Stimulated activated naive B cell treated with anti-CD40 and anti-IgM and Interleukin-4, amounts not matched to agents 10 μg/mL and 1 μg/mL and 100 μg/mL, for 72 hours (primary cell): ENCODE measurements at regions not wholly inside any gene's neighbourhood (a gene's known extent, or its start where the extent isn't known, plus 50 kb on each side); places are given as distances from the start of the nearest gene placed in this dataset.

Experiments
- ATAC-seq, 2 donors: fragments of 150-1000 bp; cut with Tn5 transposase; replicated peaks; 2 replicates each; pipeline ENCODE4 v1.10.0; 2021; ENCODE audit warnings: moderate library complexity in 1 of 2
- DNase-seq: peaks from one replicate; pipeline ENCODE4 v3.0.0; 2021
- H3K27ac Mint-ChIP-seq: one replicate; pipeline ENCODE4 v1.8.0; 2022; ENCODE audit warnings: mild to moderate bottlenecking, mixed read lengths
- H3K27me3 Mint-ChIP-seq, 2 donors: one replicate each; pipeline ENCODE4 v1.8.0; 2022; ENCODE audit warnings: mixed read lengths in 2 of 2
- H3K36me3 Mint-ChIP-seq, 2 donors: one replicate each; pipeline ENCODE4 v1.8.0; 2022; ENCODE audit warnings: mixed read lengths in 2 of 2, mild to moderate bottlenecking in 1 of 2
- H3K4me1 Mint-ChIP-seq, 2 donors: one replicate each; pipeline ENCODE4 v1.8.0; 2022; ENCODE audit warnings: mixed read lengths in 2 of 2, mild to moderate bottlenecking in 1 of 2
- H3K4me3 Mint-ChIP-seq, 2 donors: one replicate each; pipeline ENCODE4 v1.8.0; 2022; ENCODE audit warnings: mild to moderate bottlenecking in 2 of 2, mixed read lengths in 2 of 2, moderate library complexity in 1 of 2
- H3K9me3 Mint-ChIP-seq, 2 donors: one replicate each; pipeline ENCODE4 v1.8.0; 2022; ENCODE audit warnings: mixed read lengths in 2 of 2, mild to moderate bottlenecking in 1 of 2

DNA sequence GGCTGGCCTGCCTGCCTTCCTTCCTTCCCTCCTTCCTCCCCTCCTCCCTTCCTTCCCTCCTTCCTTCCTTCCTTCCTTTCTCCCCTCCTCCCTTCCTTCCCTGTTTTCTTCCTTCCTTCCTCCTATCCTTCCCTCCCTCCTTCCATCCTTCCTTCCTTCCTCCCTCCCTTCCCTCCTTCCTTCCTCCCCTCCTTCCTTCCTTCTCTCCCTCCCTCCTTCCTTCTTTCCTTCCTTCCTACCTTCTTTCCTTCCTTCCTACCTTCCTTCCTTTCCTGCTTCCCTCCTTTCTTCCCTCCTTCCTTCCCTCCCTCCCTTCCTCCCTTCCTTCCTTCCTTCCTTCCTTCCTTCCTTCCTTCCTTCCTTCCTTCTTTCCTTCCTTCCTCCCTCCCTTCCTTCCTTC, 70.1 kb upstream of the PTGFR start:
- DNase-seq (no peak), ATAC-seq (no peak)
- no peak overlapping the region for H3K27ac Mint-ChIP-seq
- no peaks in the 10 kb centered on the region for H3K27me3 Mint-ChIP-seq
- H3K9me3 Mint-ChIP-seq = peaks cover 2 to 4% of the 10 kb centered on the region in 2 donors
- peaks cover 0 to 2% of the 10 kb centered on the region in 2 donors for H3K36me3 Mint-ChIP-seq
- no peak overlapping the region for H3K4me3 Mint-ChIP-seq
- no peaks in the 10 kb centered on the region for H3K4me1 Mint-ChIP-seq

DNA sequence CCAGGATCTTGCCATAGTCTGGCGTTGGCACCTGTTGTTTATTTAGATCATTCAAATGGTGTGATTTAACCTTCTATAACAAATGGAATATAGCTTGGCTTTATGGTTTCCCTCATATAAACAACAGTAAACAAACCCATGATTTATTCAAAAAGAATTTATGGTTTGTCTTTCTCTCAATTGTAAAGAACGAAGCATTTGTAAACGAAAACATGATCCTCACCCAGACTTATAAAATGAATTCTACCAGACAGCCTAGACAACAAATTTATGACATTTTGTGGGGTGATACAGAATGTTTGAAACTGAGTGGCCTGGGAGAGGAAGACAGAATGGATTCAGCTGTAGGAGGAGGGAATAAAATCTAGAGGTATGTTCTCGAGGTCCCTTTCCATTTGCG, 66.1 kb upstream of the PTGFR start:
- no peak overlapping the region for H3K4me3 Mint-ChIP-seq
- H3K27ac Mint-ChIP-seq = no peak overlapping the region
- no peak for ATAC-seq
- peaks cover 2 to 4% of the 10 kb centered on the region in 2 donors for H3K9me3 Mint-ChIP-seq
- H3K27me3 Mint-ChIP-seq = no peaks in the 10 kb centered on the region
- H3K36me3 Mint-ChIP-seq = peaks cover 0 to 2% of the 10 kb centered on the region in 2 donors
- DNase-seq = no peak
- H3K4me1 Mint-ChIP-seq = no peaks in the 10 kb centered on the region

DNA sequence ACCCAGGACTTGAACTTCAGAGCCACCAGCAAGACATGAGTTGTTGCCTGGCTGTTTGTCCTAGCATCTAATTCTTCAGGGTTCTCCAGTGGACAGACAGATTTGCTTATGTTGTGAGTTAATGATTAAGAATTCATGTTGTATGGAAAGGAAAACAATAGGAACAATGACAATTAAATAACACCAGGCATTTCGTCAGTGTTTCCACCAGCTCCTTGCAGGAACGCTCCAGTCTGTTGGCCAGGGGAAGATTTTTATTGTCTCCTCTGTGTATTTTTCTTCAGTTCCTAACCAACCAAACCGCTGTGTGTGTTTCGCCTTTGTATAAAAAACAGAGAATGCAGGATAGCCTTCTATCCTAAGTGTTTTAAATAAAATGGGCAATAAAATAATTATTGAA, 64.4 kb upstream of the PTGFR start:
- Mint-ChIP-seq H3K4me3 (no peak overlapping the region), H3K4me1 (no peaks in the 10 kb centered on the region), H3K9me3 (no peaks in the 10 kb centered on the region), H3K27ac (no peak overlapping the region), H3K27me3 (no peaks in the 10 kb centered on the region), H3K36me3 (no peaks in the 10 kb centered on the region)
- no peak for ATAC-seq
- DNase-seq = no peak

DNA sequence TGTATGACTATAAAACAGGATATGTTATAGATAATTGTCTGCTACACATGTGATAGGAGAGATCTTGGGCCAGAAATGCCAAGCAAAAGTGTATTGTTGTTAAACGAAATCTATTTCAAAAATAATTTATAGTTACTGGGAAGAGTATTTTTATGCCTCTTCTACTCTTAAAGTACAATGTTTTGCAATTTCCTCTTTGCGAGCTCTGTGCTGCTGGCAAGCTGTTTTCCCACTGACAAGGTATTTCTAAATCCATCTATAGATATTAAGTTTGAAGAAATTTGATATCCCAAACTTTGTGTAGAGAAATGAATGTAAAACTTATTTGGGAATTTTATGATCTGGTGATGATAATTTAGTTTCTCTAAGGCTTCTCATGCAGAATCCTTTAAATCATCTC, 63.3 kb upstream of the PTGFR start:
- ATAC-seq (no peak), DNase-seq (no peak)
- H3K27me3 Mint-ChIP-seq = no peaks in the 10 kb centered on the region
- no peak overlapping the region for H3K4me3 Mint-ChIP-seq
- H3K27ac Mint-ChIP-seq = no peak overlapping the region
- no peaks in the 10 kb centered on the region for H3K4me1 Mint-ChIP-seq
- no peaks in the 10 kb centered on the region for H3K36me3 Mint-ChIP-seq
- H3K9me3 Mint-ChIP-seq = peaks cover 0 to 1% of the 10 kb centered on the region in 2 donors

DNA sequence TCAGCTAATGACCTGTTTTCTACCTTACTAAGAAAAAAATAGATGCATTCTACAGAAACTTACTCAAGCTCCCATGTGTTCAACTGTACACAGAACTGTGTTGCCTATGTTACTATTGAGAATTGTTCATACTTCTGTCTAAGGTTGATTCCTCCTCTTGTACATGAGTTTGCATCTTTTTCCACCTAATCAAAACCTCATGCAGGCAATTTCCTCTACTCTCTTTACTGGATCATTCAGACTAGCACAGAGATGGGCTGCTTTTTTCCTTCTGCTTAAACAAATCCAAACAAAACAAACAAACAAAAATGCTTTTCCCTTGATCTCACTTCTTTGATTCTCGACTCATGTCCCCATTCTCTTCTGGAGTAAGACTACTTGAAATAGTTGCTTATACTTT, 58.8 kb upstream of the PTGFR start:
- H3K36me3 Mint-ChIP-seq = no peaks in the 10 kb centered on the region
- H3K4me1 Mint-ChIP-seq = no peaks in the 10 kb centered on the region
- H3K9me3 Mint-ChIP-seq = peaks cover 5 to 9% of the 10 kb centered on the region in 2 donors
- DNase-seq = no peak
- H3K27ac Mint-ChIP-seq = no peak overlapping the region
- no peak overlapping the region for H3K4me3 Mint-ChIP-seq
- no peaks in the 10 kb centered on the region for H3K27me3 Mint-ChIP-seq
- no peak for ATAC-seq

DNA sequence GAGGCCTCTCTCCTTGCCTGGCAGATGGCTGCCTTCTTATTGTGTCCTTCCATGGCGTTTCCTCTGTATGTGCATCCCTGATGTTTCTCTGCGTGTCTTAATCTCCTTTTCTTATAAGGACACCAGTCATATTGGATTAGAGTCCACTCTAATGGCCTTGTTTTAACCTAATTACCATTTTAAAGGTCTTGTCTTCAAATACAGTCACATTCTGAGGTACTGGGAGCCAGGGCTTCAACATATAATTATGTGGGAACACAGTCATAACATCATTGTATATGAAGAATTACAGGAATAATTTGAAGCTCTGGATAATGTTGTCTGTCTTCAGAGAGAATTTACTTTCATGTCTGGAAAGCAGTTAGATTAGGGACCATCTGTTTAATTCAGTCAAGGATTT, 56.4 kb upstream of the PTGFR start:
- no peak overlapping the region for H3K4me3 Mint-ChIP-seq
- H3K9me3 Mint-ChIP-seq = peaks cover 5 to 9% of the 10 kb centered on the region in 2 donors
- H3K27ac Mint-ChIP-seq = no peak overlapping the region

DNA sequence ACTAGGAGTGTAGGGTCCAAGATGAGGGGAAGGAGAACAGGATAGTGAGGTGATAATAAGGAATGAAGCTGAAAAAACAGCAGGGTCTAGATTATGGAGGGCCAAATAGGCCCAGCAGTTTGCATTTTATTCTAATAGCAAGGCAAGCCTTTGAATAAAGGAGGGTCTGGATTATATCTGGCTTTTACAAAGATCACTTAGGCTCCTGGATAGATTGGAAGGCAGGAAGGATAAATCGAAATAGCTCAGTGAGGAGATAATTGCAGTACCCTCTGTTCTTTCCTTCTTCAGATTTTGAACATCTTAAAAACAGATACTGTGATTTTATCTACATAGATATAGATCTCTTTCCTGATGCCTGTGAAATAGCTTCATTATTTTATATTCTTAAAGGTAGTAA, 53.8 kb upstream of the PTGFR start:
- Mint-ChIP-seq H3K27ac (no peak overlapping the region), H3K36me3 (no peaks in the 10 kb centered on the region)

More for the DNA sequence above, 56.4 kb upstream of the PTGFR start:
- ATAC-seq = no peak
- no peaks in the 10 kb centered on the region for H3K4me1 Mint-ChIP-seq
- H3K27me3 Mint-ChIP-seq = no peaks in the 10 kb centered on the region
- DNase-seq = no peak
- no peaks in the 10 kb centered on the region for H3K36me3 Mint-ChIP-seq

DNA sequence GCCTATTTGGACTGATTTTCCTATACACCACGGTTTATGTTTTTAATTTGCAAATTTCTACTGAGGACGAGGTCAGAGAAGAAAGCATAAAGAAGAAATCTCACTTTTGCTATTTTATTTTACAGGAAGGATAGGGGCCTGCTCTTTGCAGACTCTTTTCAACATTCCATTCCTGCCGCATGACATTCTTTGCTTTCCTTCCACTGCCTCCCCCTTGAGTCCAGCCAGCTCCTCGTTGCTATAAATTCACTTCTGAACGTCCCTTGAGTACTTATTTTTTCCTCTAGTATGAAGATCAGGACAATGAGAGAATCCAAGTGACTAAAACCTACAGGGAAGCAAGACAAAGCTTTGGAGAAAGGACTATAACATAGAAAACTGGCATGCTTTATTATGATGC, 53.4 kb upstream of the PTGFR start:
- Mint-ChIP-seq H3K9me3 (peaks cover 5 to 9% of the 10 kb centered on the region in 2 donors), H3K27me3 (no peaks in the 10 kb centered on the region), H3K4me3 (no peak overlapping the region), H3K36me3 (no peaks in the 10 kb centered on the region), H3K4me1 (no peaks in the 10 kb centered on the region), H3K27ac (no peak overlapping the region)
- DNase-seq (no peak), ATAC-seq (no peak)

More for the DNA sequence above, 53.8 kb upstream of the PTGFR start:
- Mint-ChIP-seq H3K4me1 (no peaks in the 10 kb centered on the region), H3K4me3 (no peak overlapping the region), H3K27me3 (no peaks in the 10 kb centered on the region), H3K9me3 (peaks cover 5 to 9% of the 10 kb centered on the region in 2 donors)
- ATAC-seq (no peak), DNase-seq (no peak)

DNA sequence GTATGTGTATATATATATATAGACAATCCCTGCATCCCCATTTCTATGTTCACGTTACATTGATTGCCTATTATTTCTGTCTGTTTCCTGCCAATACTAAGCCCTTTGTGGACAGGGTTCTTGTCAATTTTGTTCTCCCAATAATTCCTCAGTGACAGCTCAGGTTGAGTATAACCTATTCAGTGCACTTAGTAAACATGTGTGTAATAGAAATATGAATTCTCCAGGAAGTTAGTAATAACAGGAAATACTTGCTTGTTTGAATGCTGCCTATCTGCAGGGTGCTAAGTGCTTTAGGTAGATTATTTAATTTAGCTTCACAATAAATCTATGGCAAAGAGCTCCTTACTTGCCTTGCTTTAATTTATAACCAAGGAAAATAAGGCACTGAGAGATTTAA, 52.8 kb upstream of the PTGFR start:
- ATAC-seq (no peak), DNase-seq (no peak)
- Mint-ChIP-seq H3K9me3 (peaks cover 5 to 9% of the 10 kb centered on the region in 2 donors), H3K27me3 (no peaks in the 10 kb centered on the region), H3K4me1 (no peaks in the 10 kb centered on the region), H3K36me3 (no peaks in the 10 kb centered on the region), H3K4me3 (no peak overlapping the region), H3K27ac (no peak overlapping the region)

DNA sequence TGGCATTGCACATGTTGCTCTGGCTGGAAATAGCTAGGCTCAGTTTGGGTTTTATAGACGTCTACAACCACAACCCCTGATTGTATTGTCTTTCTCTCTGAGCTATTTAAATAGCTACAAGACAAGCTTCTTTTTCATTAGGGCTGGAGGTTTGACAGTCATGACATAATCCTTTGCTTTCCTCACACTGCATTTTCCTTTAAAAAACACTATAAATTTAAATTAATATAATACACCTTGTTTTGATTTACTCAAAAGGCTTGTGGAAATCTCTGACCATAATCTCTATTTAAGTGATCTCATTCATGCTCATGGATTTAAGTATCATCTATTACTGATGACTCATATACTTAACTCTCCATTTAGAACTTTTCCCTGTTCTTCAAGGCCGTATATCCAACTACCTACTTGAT, 50.4 kb upstream of the PTGFR start:
- Mint-ChIP-seq H3K9me3 (peaks cover 0 to 2% of the 10 kb centered on the region in 2 donors), H3K4me3 (no peak overlapping the region), H3K4me1 (no peaks in the 10 kb centered on the region), H3K27ac (no peak overlapping the region), H3K27me3 (no peaks in the 10 kb centered on the region), H3K36me3 (no peaks in the 10 kb centered on the region)
- DNase-seq = no peak
- ATAC-seq = no peak
